Right atrium auricular region (tissue), 2 donors: ENCODE measurements at regions not wholly inside any gene's neighbourhood (a gene's known extent, or its start where the extent isn't known, plus 50 kb on each side); places are given as distances from the start of the nearest gene placed in this dataset.

Experiments
- DNase-seq: peaks from one replicate; pipeline ENCODE4 v3.0.0-alpha.2; 2019; ENCODE audit warnings: low spot score
- H3K27ac ChIP-seq, 2 donors: fragments of 200-600 bp; sonication (generic); 1 replicate in 1 of 2; 2 replicates in 1 of 2; pipeline ENCODE4 v1.5.1; 2016 to 2019
- H3K27me3 ChIP-seq, 2 donors: fragments of 200-600 bp; sonication (generic); one replicate each; pipeline versions ENCODE4 v1.5.1 to v1.6.0; 2017 to 2019
- H3K36me3 ChIP-seq: fragments of 200-600 bp; sonication (generic); one replicate; pipeline ENCODE4 v1.5.1; 2016
- H3K4me1 ChIP-seq, 2 donors: fragments of 200-600 bp; sonication (generic); one replicate each; pipeline versions ENCODE4 v1.5.1 to v1.6.0; 2017 to 2019
- H3K4me3 ChIP-seq, 2 donors: fragments of 200-600 bp; sonication (generic); 1 replicate in 1 of 2; 2 replicates in 1 of 2; pipeline ENCODE4 v1.5.1; 2017 to 2019; ENCODE audit warnings: mild to moderate bottlenecking in 1 of 2, moderate library complexity in 1 of 2
- H3K9me3 ChIP-seq, 2 donors: fragments of 200-600 bp; sonication (generic); one replicate each; pipeline ENCODE4 v1.5.1; 2019
- CTCF ChIP-seq, 2 donors: fragments of 200-600 bp; sonication (generic); IDR thresholded peaks; one replicate each; pipeline ENCODE4 v1.5.1; 2019; ENCODE audit warnings: antibody characterized with exemption in 2 of 2

GRCh38 chrX:115373308-115373707 lies 83.8 kb downstream of the LUZP4 start:
- peaks cover 0 to 10% of the 10 kb centered on the region in 2 donors for H3K9me3 ChIP-seq
- H3K4me3 ChIP-seq = no peak overlapping the region
- no peak for TF ChIP-seq CTCF (IDR thresholded peaks at IDR 0.05)

GRCh38 chrX:115378471-115378870 lies 89.0 kb downstream of the LUZP4 start:
- Histone ChIP-seq H3K36me3 (no peaks in the 10 kb centered on the region), H3K27me3 (no peaks in the 10 kb centered on the region), H3K9me3 (peaks cover 0 to 10% of the 10 kb centered on the region in 2 donors), H3K4me1 (no peaks in the 10 kb centered on the region), H3K4me3 (no peak overlapping the region), H3K27ac (no peak overlapping the region)
- DNase-seq = no peak
- TF ChIP-seq CTCF (IDR thresholded peaks at IDR 0.05) = no peak

More at GRCh38 chrX:115373308-115373707, 83.8 kb downstream of the LUZP4 start:
- H3K27me3 ChIP-seq = no peaks in the 10 kb centered on the region
- no peaks in the 10 kb centered on the region for H3K4me1 ChIP-seq
- H3K27ac ChIP-seq = no peak overlapping the region
- H3K36me3 ChIP-seq = no peaks in the 10 kb centered on the region
- DNase-seq = no peak

- Histone ChIP-seq H3K27me3 (no peaks in the 10 kb centered on the region), H3K4me1 (no peaks in the 10 kb centered on the region), H3K36me3 (no peaks in the 10 kb centered on the region), H3K4me3 (no peak overlapping the region), H3K27ac (no peak overlapping the region), H3K9me3 (no peaks in the 10 kb centered on the region)
- DNase-seq = no peak
- no peak for TF ChIP-seq CTCF (IDR thresholded peaks at IDR 0.05)
Observed at GRCh38 chrX:115387327-115387726, 97.8 kb downstream of the LUZP4 start.

- Histone ChIP-seq H3K27ac (no peak overlapping the region), H3K36me3 (no peaks in the 10 kb centered on the region), H3K27me3 (no peaks in the 10 kb centered on the region), H3K9me3 (no peaks in the 10 kb centered on the region), H3K4me3 (no peak overlapping the region), H3K4me1 (no peaks in the 10 kb centered on the region)
- no peak for TF ChIP-seq CTCF (IDR thresholded peaks at IDR 0.05)
- DNase-seq = no peak
Observed at GRCh38 chrX:115388879-115389278, 99.4 kb downstream of the LUZP4 start.

- H3K4me3 ChIP-seq = no peak overlapping the region
- H3K9me3 ChIP-seq = no peaks in the 10 kb centered on the region
- no peaks in the 10 kb centered on the region for H3K4me1 ChIP-seq
- no peak overlapping the region for H3K27ac ChIP-seq
- TF ChIP-seq CTCF (IDR thresholded peaks at IDR 0.05) = no peak
- H3K27me3 ChIP-seq = no peaks in the 10 kb centered on the region
- no peaks in the 10 kb centered on the region for H3K36me3 ChIP-seq
- no peak for DNase-seq
Observed at GRCh38 chrX:115390078-115390477, 100.6 kb downstream of the LUZP4 start.

GRCh38 chrX:115392031-115392430 lies 102.5 kb downstream of the LUZP4 start:
- Histone ChIP-seq H3K4me3 (no peak overlapping the region), H3K4me1 (no peaks in the 10 kb centered on the region), H3K27ac (no peak overlapping the region), H3K36me3 (no peaks in the 10 kb centered on the region), H3K9me3 (no peaks in the 10 kb centered on the region), H3K27me3 (no peaks in the 10 kb centered on the region)
- DNase-seq = no peak
- no peak for TF ChIP-seq CTCF (IDR thresholded peaks at IDR 0.05)
